ENCODE measurements at regions not wholly inside any gene's neighbourhood (a gene's known extent, or its start where the extent isn't known, plus 50 kb on each side); places are given as distances from the start of the nearest gene placed in this dataset.

GRCh38 chr3:18870642-18871041 lies 277.7 kb upstream of the KCNH8 start:
- H3K36me3 ChIP-seq (ENCODE audit: insufficient read depth, low read length) = no peaks in the 10 kb centered on the region
- H3K9me3 ChIP-seq (ENCODE audit: insufficient read depth, low read length, severe bottlenecking) = no peaks in the 10 kb centered on the region
- H3K9ac ChIP-seq (ENCODE audit: low read depth, low read length) = no peak overlapping the region
- H3K27ac ChIP-seq (ENCODE audit: low read length) = no peak overlapping the region
- H2AFZ ChIP-seq (ENCODE audit: low read depth, low read length) = no peak overlapping the region
- no peak overlapping the region for H3K4me3 ChIP-seq (ENCODE audit: low read depth in 1 of 2, low read length in 2 of 2)
- no peak for DNase-seq
- H3K4me1 ChIP-seq (ENCODE audit: insufficient read depth, low read length) = no peaks in the 10 kb centered on the region
- H3K27me3 ChIP-seq (ENCODE audit: insufficient read depth, low read length, poor library complexity) = no peaks in the 10 kb centered on the region
- no peak for ATAC-seq (ENCODE audit: insufficient read depth, low read depth)
- H3K4me2 ChIP-seq (ENCODE audit: insufficient read depth, low read length) = no peak overlapping the region
- no peaks in the 10 kb centered on the region for H3K79me2 ChIP-seq (ENCODE audit: insufficient read depth, low read length)
- TF ChIP-seq CTCF (IDR thresholded peaks at IDR 0.05; ENCODE audit: borderline replicate concordance, extremely low read depth, low read length, poor library complexity, severe bottlenecking) (no peak), EZH2 (IDR thresholded peaks at IDR 0.05; ENCODE audit: borderline replicate concordance, low read depth, low read length, severe bottlenecking) (no peak)
- no peaks in the 10 kb centered on the region for H4K20me1 ChIP-seq (ENCODE audit: insufficient read depth, low read length)

GRCh38 chr3:18870074-18870640 lies 278.2 kb upstream of the KCNH8 start:
- no peak for ATAC-seq (ENCODE audit: insufficient read depth, low read depth)
- H3K4me3 ChIP-seq (ENCODE audit: low read depth in 1 of 2, low read length in 2 of 2) = no peak overlapping the region
- no peaks in the 10 kb centered on the region for H3K79me2 ChIP-seq (ENCODE audit: insufficient read depth, low read length)
- no peaks in the 10 kb centered on the region for H4K20me1 ChIP-seq (ENCODE audit: insufficient read depth, low read length)
- 0 out of 2 replicates have a peak, but pooled peaks cover 4% of the 10 kb centered on the region for H3K4me1 ChIP-seq (ENCODE audit: insufficient read depth, low read length)
- no peak overlapping the region for H3K4me2 ChIP-seq (ENCODE audit: insufficient read depth, low read length)
- TF ChIP-seq EZH2 (IDR thresholded peaks at IDR 0.05; ENCODE audit: borderline replicate concordance, low read depth, low read length, severe bottlenecking) (no peak), CTCF (IDR thresholded peaks at IDR 0.05; ENCODE audit: borderline replicate concordance, extremely low read depth, low read length, poor library complexity, severe bottlenecking) (no peak)
- no peaks in the 10 kb centered on the region for H3K9me3 ChIP-seq (ENCODE audit: insufficient read depth, low read length, severe bottlenecking)
- H3K27me3 ChIP-seq (ENCODE audit: insufficient read depth, low read length, poor library complexity) = no peaks in the 10 kb centered on the region
- H3K27ac ChIP-seq (ENCODE audit: low read length) = no peak overlapping the region
- H2AFZ ChIP-seq (ENCODE audit: low read depth, low read length) = no peak overlapping the region
- H3K9ac ChIP-seq (ENCODE audit: low read depth, low read length) = no peak overlapping the region
- DNase-seq = no peak
- H3K36me3 ChIP-seq (ENCODE audit: insufficient read depth, low read length) = no peaks in the 10 kb centered on the region

GRCh38 chr3:18868911-18869689 lies 279.2 kb upstream of the KCNH8 start:
- H3K9ac ChIP-seq (ENCODE audit: low read depth, low read length) = no peak overlapping the region
- no peaks in the 10 kb centered on the region for H3K79me2 ChIP-seq (ENCODE audit: insufficient read depth, low read length)
- 0 out of 2 replicates have a peak, but pooled peaks cover 4% of the 10 kb centered on the region for H3K4me1 ChIP-seq (ENCODE audit: insufficient read depth, low read length)
- no peak overlapping the region for H3K4me3 ChIP-seq (ENCODE audit: low read depth in 1 of 2, low read length in 2 of 2)
- H3K4me2 ChIP-seq (ENCODE audit: insufficient read depth, low read length) = no peak overlapping the region
- H4K20me1 ChIP-seq (ENCODE audit: insufficient read depth, low read length) = no peaks in the 10 kb centered on the region
- ATAC-seq (ENCODE audit: insufficient read depth, low read depth) = no peak
- no peak overlapping the region for H3K27ac ChIP-seq (ENCODE audit: low read length)
- H3K27me3 ChIP-seq (ENCODE audit: insufficient read depth, low read length, poor library complexity) = no peaks in the 10 kb centered on the region
- H3K9me3 ChIP-seq (ENCODE audit: insufficient read depth, low read length, severe bottlenecking) = no peaks in the 10 kb centered on the region
- TF ChIP-seq EZH2 (IDR thresholded peaks at IDR 0.05; ENCODE audit: borderline replicate concordance, low read depth, low read length, severe bottlenecking) (no peak), CTCF (IDR thresholded peaks at IDR 0.05; ENCODE audit: borderline replicate concordance, extremely low read depth, low read length, poor library complexity, severe bottlenecking) (no peak)
- DNase-seq = no peak
- H2AFZ ChIP-seq (ENCODE audit: low read depth, low read length) = no peak overlapping the region
- H3K36me3 ChIP-seq (ENCODE audit: insufficient read depth, low read length) = no peaks in the 10 kb centered on the region

Measured in DND-41 (cell line).